EL (cell line): ENCODE measurements at regions not wholly inside any gene's neighbourhood (a gene's known extent, or its start where the extent isn't known, plus 50 kb on each side); places are given as distances from the start of the nearest gene placed in this dataset.
"Not testable (repeated sequence)": the region's sequence is repeated elsewhere in the genome, so short reads cannot be mapped to it uniquely, and the experiment has no call there.

ENCODE experiments used
- DNase-seq: peaks from one replicate; pipeline ENCODE4 v3.0.0-alpha.2; 2016

- no peak for DNase-seq
These were observed 201.8 kb upstream of the WDFY3 start for GRCh38 chr4:85168234-85168834.

- no peak for DNase-seq
These were observed 203.8 kb upstream of the WDFY3 start for GRCh38 chr4:85170241-85170640.

DNA sequence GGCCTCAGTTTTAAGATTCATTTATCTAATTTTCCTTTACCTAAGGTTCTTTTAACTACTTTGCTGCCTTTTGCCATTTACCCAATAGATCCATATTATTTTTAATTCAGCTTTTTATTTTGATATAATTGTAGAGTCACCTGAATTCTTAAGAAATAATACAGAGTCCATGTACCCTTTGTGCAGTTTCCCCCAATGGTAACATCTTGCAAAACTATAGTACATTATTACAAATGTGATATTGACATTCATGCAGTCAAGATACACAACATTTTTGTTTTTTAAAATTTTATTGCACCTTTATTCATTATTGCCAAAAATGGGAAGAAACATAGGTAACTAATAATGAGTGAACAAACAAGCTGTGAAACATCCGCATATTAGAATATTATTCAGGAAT is 208.7 kb upstream of the WDFY3 start:
- no peak for DNase-seq

DNA sequence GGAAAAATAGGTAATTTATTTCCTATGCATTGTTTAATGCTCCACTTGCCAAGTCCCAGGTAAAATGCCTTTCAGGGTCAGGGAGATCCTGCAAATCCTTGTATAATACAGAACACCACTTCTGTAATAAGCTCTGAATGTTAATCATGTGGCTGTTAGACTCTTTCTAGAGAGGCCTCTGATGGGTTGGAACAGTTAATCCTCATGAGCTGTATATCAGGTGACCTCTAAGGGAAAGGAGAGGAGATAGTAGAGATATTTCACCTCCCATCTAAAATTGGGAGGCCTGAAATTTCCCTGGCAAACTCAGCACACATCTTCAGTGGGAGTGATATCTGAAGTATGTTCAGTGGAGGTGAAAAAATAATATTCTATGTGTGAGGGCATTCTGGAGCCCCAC is 210.6 kb upstream of the WDFY3 start:
- DNase-seq: no peak

GRCh38 chr4:85177679-85178078 is 211.2 kb upstream of the WDFY3 start:
- no peak for DNase-seq

GRCh38 chr4:85180533-85180932 is 214.0 kb upstream of the WDFY3 start:
- no peak for DNase-seq

- no peak for DNase-seq
These were observed 220.6 kb upstream of the WDFY3 start for GRCh38 chr4:85187106-85187505.

DNA sequence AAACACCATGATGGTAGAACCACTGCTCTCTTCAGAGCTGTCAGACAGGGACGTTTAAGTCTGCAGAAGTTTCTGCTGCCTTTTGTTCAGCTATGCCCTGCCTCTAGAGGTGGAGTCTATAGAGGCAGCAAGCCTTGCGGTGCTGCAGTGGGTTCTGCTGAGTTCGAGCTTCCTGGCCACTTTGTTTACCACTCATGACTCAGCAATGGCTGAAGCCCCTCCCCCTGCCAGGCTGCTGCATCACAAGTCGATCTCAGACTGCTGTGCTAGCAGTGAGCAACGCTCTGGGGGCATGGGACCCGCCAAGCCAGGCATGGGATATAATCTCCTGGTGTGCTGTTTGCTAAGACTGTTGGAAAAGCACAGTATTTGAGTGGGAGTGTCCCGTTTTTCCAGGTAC is 229.5 kb upstream of the WDFY3 start:
- peak; percentile 2 for DNase-seq

GRCh38 chr4:85200106-85200505 is 233.6 kb upstream of the WDFY3 start:
- peak; percentile 2 for DNase-seq

GRCh38 chr4:85209161-85209560 is 242.7 kb upstream of the WDFY3 start:
- DNase-seq: peak; percentile 36

DNA sequence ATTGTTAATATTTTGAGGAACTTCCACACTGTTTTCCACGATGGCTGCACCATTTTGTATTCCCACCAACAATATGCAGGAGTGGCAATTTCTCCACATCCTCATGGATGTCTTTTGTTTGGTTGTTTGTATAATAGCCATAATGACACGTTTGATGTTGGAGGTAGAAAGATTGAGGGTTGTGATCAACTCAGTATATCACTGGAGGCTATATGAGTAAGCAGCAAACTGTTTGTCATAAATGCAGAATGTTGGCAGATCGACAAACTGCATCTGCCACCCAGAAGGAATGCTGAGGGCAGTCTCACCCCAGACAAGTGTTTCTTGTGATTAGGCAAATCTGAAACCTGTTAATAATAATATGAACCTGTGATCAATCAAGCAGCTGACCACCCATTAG is 243.9 kb upstream of the WDFY3 start:
- peak; percentile 68 for DNase-seq

DNA sequence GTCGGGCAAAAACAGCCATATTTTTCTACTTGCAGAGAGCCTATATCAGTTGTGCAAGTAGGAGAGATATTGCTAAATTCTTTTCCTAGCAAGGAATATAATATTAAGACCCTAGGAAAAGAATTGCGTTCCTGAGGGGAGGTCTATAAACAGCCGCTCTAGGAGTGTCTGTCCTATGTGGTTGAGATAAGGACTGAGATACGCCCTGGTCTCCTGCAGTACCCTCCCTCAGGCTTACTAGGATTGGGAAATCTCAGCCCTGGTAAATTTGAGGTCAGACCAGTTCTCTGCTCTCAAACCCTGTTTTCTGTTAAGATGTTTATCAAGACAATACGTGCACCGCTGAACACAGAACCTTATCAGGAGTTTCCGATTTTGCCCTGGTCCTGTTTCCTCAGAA is 250.1 kb upstream of the WDFY3 start:
- not testable (repeated sequence) for DNase-seq

DNA sequence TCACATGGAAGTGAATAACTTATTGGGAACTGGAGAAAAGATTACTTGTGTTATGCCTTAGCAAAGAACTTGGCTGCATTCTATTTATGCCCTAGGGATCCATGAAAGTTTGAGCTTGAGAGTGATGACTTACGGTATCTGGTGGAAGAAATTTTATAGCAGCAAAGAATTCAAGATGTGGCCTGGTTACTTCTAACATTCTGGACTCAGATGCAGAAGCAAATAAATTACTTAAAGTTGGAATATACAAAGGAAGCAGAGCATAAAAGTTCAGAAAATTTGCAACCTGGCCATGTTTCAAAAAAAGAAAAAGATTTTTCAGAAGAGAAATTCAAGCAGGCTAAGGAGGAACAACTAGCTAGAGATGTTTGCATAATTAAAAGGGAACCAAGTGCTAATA is 252.3 kb upstream of the WDFY3 start:
- DNase-seq: no peak

- DNase-seq: no peak
These were observed 253.3 kb upstream of the ARHGAP24 start for GRCh38 chr4:85221606-85222005.

DNA sequence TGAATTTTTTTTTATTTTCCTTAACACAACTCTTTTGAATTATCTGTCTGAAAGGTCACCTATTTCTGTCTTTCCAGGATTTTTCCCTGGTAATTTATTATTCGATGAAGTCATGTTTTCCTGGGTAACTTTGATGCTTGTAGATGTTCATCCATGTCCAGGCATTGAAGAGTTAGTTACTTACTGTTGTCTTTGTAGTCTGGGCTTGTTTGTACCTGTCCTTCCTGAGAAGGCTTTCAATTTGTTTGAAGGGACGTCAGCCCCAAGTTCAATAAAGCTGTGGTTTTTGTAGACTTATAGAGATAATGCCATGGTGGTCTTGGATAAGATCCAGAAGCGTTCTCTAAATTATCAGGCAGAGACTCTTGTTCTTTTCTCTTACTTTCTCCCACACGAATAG is 252.4 kb upstream of the ARHGAP24 start:
- DNase-seq: no peak

GRCh38 chr4:85228264-85228663 is 246.7 kb upstream of the ARHGAP24 start:
- DNase-seq: no peak

DNA sequence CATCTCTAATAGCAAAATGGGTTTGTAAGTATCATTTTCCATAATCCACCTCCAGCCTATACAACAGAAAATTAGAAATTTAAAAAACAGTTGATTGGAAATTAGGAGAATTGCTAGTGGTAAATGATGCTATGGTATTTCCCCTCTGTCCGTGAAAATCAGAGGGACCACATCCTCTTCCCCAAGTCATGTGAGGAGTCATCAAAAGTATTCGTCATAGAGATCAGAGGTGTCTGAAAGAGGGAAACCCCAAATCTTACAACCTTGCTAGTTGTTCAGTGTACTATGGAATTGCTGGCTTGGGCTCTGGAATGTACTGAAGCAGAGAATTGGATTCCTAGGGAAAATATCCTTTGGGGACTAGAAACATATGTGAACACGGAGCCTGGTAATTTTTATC is 241.4 kb upstream of the ARHGAP24 start:
- DNase-seq: no peak

- no peak for DNase-seq
These were observed 231.1 kb upstream of the ARHGAP24 start for GRCh38 chr4:85243857-85244256.

GRCh38 chr4:85244638-85245037 is 230.3 kb upstream of the ARHGAP24 start:
- DNase-seq: no peak

DNA sequence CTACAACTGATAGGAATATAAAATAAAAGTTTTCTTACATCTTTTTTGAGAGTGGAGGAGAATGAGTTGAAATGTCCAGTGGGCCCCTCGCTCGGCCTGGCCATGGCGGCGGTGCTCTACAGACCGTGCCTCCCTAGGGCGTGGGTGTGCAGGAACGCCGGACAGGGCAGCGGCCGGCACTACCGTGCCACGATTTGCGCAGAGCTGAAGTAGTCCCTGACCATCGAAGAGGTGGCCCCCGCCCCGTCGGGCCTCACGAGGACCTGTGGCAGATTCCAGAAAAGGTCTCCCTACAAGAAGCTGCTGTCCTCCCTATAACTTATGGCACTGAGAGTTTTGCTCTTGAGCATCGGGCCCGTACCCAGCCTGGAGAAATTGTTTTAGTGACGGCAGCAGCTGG is 228.9 kb upstream of the ARHGAP24 start:
- no peak for DNase-seq

DNA sequence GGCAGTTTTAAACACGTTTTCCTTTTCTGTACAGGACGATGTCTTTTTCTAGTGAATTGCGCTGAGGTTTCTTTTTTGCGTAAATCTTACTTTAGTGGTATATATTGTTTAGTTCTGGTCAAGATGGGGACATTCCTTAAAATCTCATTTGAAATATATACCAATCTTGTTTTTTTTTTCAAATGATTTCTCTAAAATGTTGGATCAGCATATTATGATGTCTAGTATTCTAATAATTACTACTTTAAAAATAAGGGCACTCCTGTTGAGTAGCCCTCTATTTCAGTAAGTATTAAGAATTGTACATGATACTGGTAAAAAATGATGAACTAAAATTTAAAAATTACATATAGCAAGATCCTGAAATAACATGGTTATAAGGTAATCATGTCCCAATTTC is 224.1 kb upstream of the ARHGAP24 start:
- no peak for DNase-seq

DNA sequence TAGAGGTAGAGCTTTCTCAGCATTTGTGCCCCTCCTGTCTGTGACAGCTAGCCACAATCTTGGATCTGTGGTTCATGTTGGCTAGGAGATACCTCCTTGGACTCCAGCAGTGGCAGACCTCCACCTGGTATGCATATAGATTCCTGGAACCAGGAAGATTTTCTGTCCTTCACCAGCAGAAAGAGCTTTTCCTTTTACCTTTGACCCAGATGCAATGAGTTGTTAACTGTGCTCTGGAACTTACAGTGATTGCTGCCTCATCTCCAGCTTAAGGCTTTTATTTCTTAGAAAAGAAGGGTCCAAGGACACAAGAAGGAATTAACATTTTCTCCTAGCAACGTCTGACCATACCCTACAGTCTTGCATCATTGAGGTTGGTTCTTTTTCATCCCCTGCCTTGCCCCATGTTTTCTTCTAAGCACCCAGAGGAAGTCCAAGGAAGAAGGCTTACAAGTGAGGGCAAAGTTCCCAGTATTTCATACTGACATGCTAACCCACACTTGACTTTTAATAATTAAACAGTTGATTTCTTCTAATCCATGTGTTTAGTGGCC is 217.1 kb upstream of the ARHGAP24 start:
- no peak for DNase-seq

DNA sequence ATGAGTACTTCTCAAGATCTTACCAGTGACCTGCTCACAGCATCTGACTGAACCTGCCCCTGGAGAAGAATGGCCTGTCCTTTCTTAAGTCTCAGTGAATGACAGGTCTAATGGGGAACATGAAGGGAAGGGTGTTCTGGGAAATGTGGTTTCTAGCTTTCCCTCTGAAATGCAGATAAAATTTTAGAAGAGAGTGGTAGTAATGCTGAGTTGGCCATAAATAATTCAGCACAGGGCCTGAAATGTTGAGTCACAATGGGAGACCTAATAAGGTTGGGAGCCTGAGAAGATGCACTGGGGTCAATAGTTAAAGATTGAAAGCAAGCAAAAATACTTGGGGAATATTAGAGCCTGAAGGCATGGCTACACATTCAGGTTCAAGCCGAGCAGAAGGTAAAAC is 214.9 kb upstream of the ARHGAP24 start:
- no peak for DNase-seq

DNA sequence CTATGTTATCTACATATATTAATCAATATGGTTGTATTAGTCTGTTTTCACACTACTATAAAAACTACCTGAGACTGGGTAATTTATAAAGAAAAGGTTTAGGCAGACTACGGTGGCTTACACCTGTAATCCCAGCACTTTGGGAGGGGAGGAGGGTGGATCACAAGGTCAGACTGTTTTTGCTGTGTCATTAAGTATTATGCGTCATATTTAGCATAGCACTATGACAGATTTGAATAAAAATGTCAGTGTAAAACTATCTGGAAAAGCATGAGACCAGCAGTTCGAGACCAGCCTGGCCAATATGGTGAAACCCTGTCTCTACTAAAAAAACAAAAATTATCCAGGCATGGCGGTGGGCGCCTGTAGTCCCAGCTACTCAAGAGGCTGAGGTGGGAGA is 209.7 kb upstream of the ARHGAP24 start:
- no peak for DNase-seq

DNA sequence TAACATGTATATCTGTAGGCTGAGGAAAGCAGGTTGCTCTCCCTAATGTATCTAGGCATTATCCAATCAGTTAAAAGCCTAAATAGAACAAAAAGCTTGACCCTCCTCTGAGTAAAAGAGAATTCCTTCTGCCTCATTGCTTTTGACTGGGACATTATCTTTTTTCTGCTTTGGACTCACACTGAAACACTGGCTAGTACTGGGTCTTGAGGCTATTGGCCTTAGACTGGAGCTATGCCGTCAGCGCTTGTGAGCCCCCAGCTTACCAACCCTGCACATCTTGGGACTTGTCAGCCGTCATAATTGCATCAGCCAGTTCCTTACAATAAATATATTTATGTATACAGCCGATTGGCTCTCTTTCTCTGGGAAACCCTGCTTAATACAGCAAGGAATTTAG is 206.8 kb upstream of the ARHGAP24 start:
- DNase-seq: no peak

GRCh38 chr4:85268961-85269360 is 206.0 kb upstream of the ARHGAP24 start:
- DNase-seq: no peak
